SJCRH30 (cell line): ENCODE measurements at regions not wholly inside any gene's neighbourhood (a gene's known extent, or its start where the extent isn't known, plus 50 kb on each side); places are given as distances from the start of the nearest gene placed in this dataset.

Experiments
- DNase-seq, 2 experiments: peaks; one replicate each; pipeline ENCODE4 v3.0.0-alpha.2; 2015 to 2020
- H3K27ac ChIP-seq: fragments of 250-450 bp; sonication (Bioruptor Pico); 2 replicates; pipeline ENCODE4 v1.5.1; 2020; ENCODE audit warnings: mild to moderate bottlenecking, moderate library complexity
- H3K27me3 ChIP-seq: fragments of 250-450 bp; sonication (Bioruptor Pico); 2 replicates; pipeline ENCODE4 v1.5.1; 2020; ENCODE audit warnings: mild to moderate bottlenecking, moderate library complexity
- H3K36me3 ChIP-seq: fragments of 250-450 bp; sonication (Bioruptor Pico); 2 replicates; pipeline ENCODE4 v1.5.1; 2020; ENCODE audit warnings: mild to moderate bottlenecking, moderate library complexity
- H3K4me1 ChIP-seq: fragments of 250-450 bp; sonication (Bioruptor Pico); 2 replicates; pipeline ENCODE4 v1.5.1; 2020; ENCODE audit warnings: mild to moderate bottlenecking, moderate library complexity
- H3K4me3 ChIP-seq: fragments of 250-450 bp; sonication (Bioruptor Pico); 2 replicates; pipeline ENCODE4 v1.5.1; 2020; ENCODE audit warnings: mild to moderate bottlenecking, moderate library complexity
- H3K9me3 ChIP-seq: fragments of 250-450 bp; sonication (Bioruptor Pico); replicated peaks from 2 replicates; pipeline ENCODE4 v1.5.1; 2020; ENCODE audit warnings: mild to moderate bottlenecking, moderate library complexity

- no peaks in the 10 kb centered on the region for H3K4me1 ChIP-seq
- DNase-seq: no peak
- no peak overlapping the region for H3K4me3 ChIP-seq
- no peak overlapping the region for H3K27ac ChIP-seq
- H3K36me3 ChIP-seq: no peaks in the 10 kb centered on the region
- no peaks in the 10 kb centered on the region for H3K9me3 ChIP-seq
- no peaks in the 10 kb centered on the region for H3K27me3 ChIP-seq
Measured at GRCh38 chr18:51614967-51615571, 417.6 kb upstream of the MEX3C start.

GRCh38 chr18:51617167-51617566 is 419.7 kb upstream of the MEX3C start:
- H3K9me3 ChIP-seq: no peaks in the 10 kb centered on the region
- peaks cover 12% of the 10 kb centered on the region for H3K4me1 ChIP-seq
- no peak overlapping the region for H3K27ac ChIP-seq
- no peaks in the 10 kb centered on the region for H3K36me3 ChIP-seq
- H3K27me3 ChIP-seq: no peaks in the 10 kb centered on the region
- DNase-seq: no peak
- H3K4me3 ChIP-seq: no peak overlapping the region

GRCh38 chr18:51617572-51618260 is 420.2 kb upstream of the MEX3C start:
- H3K4me3 ChIP-seq: no peak overlapping the region
- no peak overlapping the region for H3K27ac ChIP-seq
- H3K27me3 ChIP-seq: no peaks in the 10 kb centered on the region
- H3K9me3 ChIP-seq: no peaks in the 10 kb centered on the region
- H3K4me1 ChIP-seq: peaks cover 18% of the 10 kb centered on the region
- H3K36me3 ChIP-seq: no peaks in the 10 kb centered on the region
- DNase-seq: no peak

- DNase-seq: no peak
- no peaks in the 10 kb centered on the region for H3K36me3 ChIP-seq
- no peak overlapping the region for H3K4me3 ChIP-seq
- no peaks in the 10 kb centered on the region for H3K27me3 ChIP-seq
- H3K9me3 ChIP-seq: no peaks in the 10 kb centered on the region
- peaks cover 33% of the 10 kb centered on the region for H3K4me1 ChIP-seq
- H3K27ac ChIP-seq: no peak overlapping the region
Measured at GRCh38 chr18:51619283-51619682, 421.8 kb upstream of the MEX3C start.

GRCh38 chr18:51621113-51621863 is 423.8 kb upstream of the MEX3C start:
- H3K27me3 ChIP-seq: no peaks in the 10 kb centered on the region
- peak overlapping the region; percentile 72 for H3K27ac ChIP-seq
- DNase-seq: peak; percentile 64 to 87
- no peaks in the 10 kb centered on the region for H3K9me3 ChIP-seq
- no peaks in the 10 kb centered on the region for H3K36me3 ChIP-seq
- no peak overlapping the region for H3K4me3 ChIP-seq
- peaks cover 39% of the 10 kb centered on the region for H3K4me1 ChIP-seq

GRCh38 chr18:51621864-51622160 is 424.3 kb upstream of the MEX3C start:
- Histone ChIP-seq H3K4me1 (peaks cover 39% of the 10 kb centered on the region), H3K9me3 (no peaks in the 10 kb centered on the region)
- DNase-seq: no peak

GRCh38 chr18:51622702-51623101 is 425.2 kb upstream of the MEX3C start:
- Histone ChIP-seq H3K4me1 (peaks cover 39% of the 10 kb centered on the region), H3K9me3 (no peaks in the 10 kb centered on the region), H3K27me3 (no peaks in the 10 kb centered on the region), H3K4me3 (no peak overlapping the region), H3K36me3 (no peaks in the 10 kb centered on the region), H3K27ac (peak overlapping the region; percentile 72)
- DNase-seq: peak; percentile 88

More at GRCh38 chr18:51621864-51622160, 424.3 kb upstream of the MEX3C start:
- no peak overlapping the region for H3K4me3 ChIP-seq
- H3K27ac ChIP-seq: peak overlapping the region; percentile 72
- no peaks in the 10 kb centered on the region for H3K27me3 ChIP-seq
- no peaks in the 10 kb centered on the region for H3K36me3 ChIP-seq

GRCh38 chr18:51623653-51624052 is 426.2 kb upstream of the MEX3C start:
- H3K27ac ChIP-seq: peak overlapping the region; percentile 72; the same call in 1 of the 2 replicates
- peaks cover 39% of the 10 kb centered on the region for H3K4me1 ChIP-seq
- no peaks in the 10 kb centered on the region for H3K27me3 ChIP-seq
- peak in 1 of 2 experiments; percentile 35 for DNase-seq
- no peaks in the 10 kb centered on the region for H3K36me3 ChIP-seq
- no peak overlapping the region for H3K4me3 ChIP-seq
- no peaks in the 10 kb centered on the region for H3K9me3 ChIP-seq

GRCh38 chr18:51630706-51631105 is 433.2 kb upstream of the MEX3C start:
- DNase-seq: no peak
- Histone ChIP-seq H3K27me3 (no peaks in the 10 kb centered on the region), H3K9me3 (peaks cover 7% of the 10 kb centered on the region), H3K4me3 (no peak overlapping the region), H3K27ac (no peak overlapping the region), H3K4me1 (no peaks in the 10 kb centered on the region), H3K36me3 (no peaks in the 10 kb centered on the region)

GRCh38 chr18:51637881-51638280 is 440.4 kb upstream of the MEX3C start:
- Histone ChIP-seq H3K36me3 (no peaks in the 10 kb centered on the region), H3K9me3 (peaks cover 5% of the 10 kb centered on the region), H3K4me1 (no peaks in the 10 kb centered on the region), H3K4me3 (no peak overlapping the region), H3K27ac (no peak overlapping the region), H3K27me3 (no peaks in the 10 kb centered on the region)
- DNase-seq: no peak

- H3K36me3 ChIP-seq: no peaks in the 10 kb centered on the region
- H3K27ac ChIP-seq: no peak overlapping the region
- H3K9me3 ChIP-seq: no peaks in the 10 kb centered on the region
- no peaks in the 10 kb centered on the region for H3K27me3 ChIP-seq
- H3K4me1 ChIP-seq: no peaks in the 10 kb centered on the region
- no peak overlapping the region for H3K4me3 ChIP-seq
- no peak for DNase-seq
Measured at GRCh38 chr18:51639541-51639940, 442.1 kb upstream of the MEX3C start.

- Histone ChIP-seq H3K9me3 (no peaks in the 10 kb centered on the region), H3K36me3 (no peaks in the 10 kb centered on the region), H3K27me3 (no peaks in the 10 kb centered on the region), H3K27ac (no peak overlapping the region), H3K4me3 (no peak overlapping the region), H3K4me1 (no peaks in the 10 kb centered on the region)
- no peak for DNase-seq
Measured at GRCh38 chr18:51643483-51643882, 446.0 kb upstream of the MEX3C start.

- H3K27ac ChIP-seq: no peak overlapping the region
- H3K27me3 ChIP-seq: no peaks in the 10 kb centered on the region
- no peak overlapping the region for H3K4me3 ChIP-seq
- no peaks in the 10 kb centered on the region for H3K4me1 ChIP-seq
- H3K36me3 ChIP-seq: no peaks in the 10 kb centered on the region
- no peaks in the 10 kb centered on the region for H3K9me3 ChIP-seq
- no peak for DNase-seq
Measured at GRCh38 chr18:51645607-51646006, 448.1 kb upstream of the MEX3C start.

- no peak for DNase-seq
- Histone ChIP-seq H3K27me3 (no peaks in the 10 kb centered on the region), H3K27ac (no peak overlapping the region), H3K4me3 (no peak overlapping the region), H3K9me3 (no peaks in the 10 kb centered on the region), H3K4me1 (no peaks in the 10 kb centered on the region), H3K36me3 (no peaks in the 10 kb centered on the region)
Measured at GRCh38 chr18:51647346-51647745, 449.9 kb upstream of the MEX3C start.

- no peak overlapping the region for H3K4me3 ChIP-seq
- H3K36me3 ChIP-seq: no peaks in the 10 kb centered on the region
- no peaks in the 10 kb centered on the region for H3K27me3 ChIP-seq
- no peaks in the 10 kb centered on the region for H3K4me1 ChIP-seq
- DNase-seq: no peak
- no peaks in the 10 kb centered on the region for H3K9me3 ChIP-seq
- H3K27ac ChIP-seq: no peak overlapping the region
Measured at GRCh38 chr18:51647942-51648341, 450.5 kb upstream of the MEX3C start.
